WERI-Rb-1 (cell line): ENCODE measurements at regions not wholly inside any gene's neighbourhood (a gene's known extent, or its start where the extent isn't known, plus 50 kb on each side); places are given as distances from the start of the nearest gene placed in this dataset.

Experiments used
- DNase-seq: peaks from one replicate; pipeline ENCODE4 v3.0.0-alpha.2; 2020
- H3K27ac ChIP-seq: fragments of 250-450 bp; sonication (Bioruptor Pico); 2 replicates; pipeline ENCODE4 v1.5.1; 2020; ENCODE audit warnings: mild to moderate bottlenecking, moderate library complexity
- H3K27me3 ChIP-seq: fragments of 250-450 bp; sonication (Bioruptor Pico); 2 replicates; pipeline ENCODE4 v1.5.1; 2021; ENCODE audit warnings: mild to moderate bottlenecking, low read depth, moderate library complexity; ENCODE audit not compliant: insufficient read depth, severe bottlenecking
- H3K36me3 ChIP-seq: fragments of 250-450 bp; sonication (Bioruptor Pico); 2 replicates; pipeline ENCODE4 v1.5.1; 2020; ENCODE audit warnings: mild to moderate bottlenecking, moderate library complexity
- H3K4me3 ChIP-seq: 2 replicates; pipeline ENCODE4 v1.5.1; 2011; ENCODE audit warnings: low read depth, mild to moderate bottlenecking, control low read depth, low read length
- H3K9me3 ChIP-seq: fragments of 250-450 bp; sonication (Bioruptor Pico); 2 replicates; pipeline ENCODE4 v1.5.1; 2021; ENCODE audit warnings: mild to moderate bottlenecking, moderate library complexity; ENCODE audit not compliant: severe bottlenecking
- TF ChIP-seq, protein P1 (sequence below): IDR thresholded peaks from 2 replicates; pipeline ENCODE4 v1.5.1; 2011; ENCODE audit warnings: low read depth, mild to moderate bottlenecking, control low read depth, inconsistent platforms, low read length

DNA sequence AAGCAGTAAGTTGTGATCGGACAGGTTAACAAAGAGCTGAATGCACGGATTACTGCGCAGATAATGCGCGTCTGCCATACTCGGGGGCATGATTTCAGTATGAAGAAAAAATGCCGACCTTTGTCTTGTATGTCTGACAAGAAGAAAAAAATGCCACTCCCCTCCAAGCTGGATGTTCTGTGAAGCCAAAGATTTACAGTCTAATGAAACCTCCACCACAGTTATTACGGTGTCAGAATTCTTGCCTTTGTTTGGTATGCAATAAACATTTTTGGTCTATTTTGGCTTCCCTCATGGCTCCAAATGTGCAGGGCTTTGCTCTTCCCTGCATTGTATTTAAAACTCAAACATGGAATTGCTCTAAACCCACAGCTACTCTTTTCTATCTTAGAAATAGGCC is 72.2 kb upstream of the THUMPD2 start:
- no peak for DNase-seq
- no peaks in the 10 kb centered on the region for H3K27me3 ChIP-seq
- H3K27ac ChIP-seq = no peak overlapping the region
- TF ChIP-seq, protein P1, sequence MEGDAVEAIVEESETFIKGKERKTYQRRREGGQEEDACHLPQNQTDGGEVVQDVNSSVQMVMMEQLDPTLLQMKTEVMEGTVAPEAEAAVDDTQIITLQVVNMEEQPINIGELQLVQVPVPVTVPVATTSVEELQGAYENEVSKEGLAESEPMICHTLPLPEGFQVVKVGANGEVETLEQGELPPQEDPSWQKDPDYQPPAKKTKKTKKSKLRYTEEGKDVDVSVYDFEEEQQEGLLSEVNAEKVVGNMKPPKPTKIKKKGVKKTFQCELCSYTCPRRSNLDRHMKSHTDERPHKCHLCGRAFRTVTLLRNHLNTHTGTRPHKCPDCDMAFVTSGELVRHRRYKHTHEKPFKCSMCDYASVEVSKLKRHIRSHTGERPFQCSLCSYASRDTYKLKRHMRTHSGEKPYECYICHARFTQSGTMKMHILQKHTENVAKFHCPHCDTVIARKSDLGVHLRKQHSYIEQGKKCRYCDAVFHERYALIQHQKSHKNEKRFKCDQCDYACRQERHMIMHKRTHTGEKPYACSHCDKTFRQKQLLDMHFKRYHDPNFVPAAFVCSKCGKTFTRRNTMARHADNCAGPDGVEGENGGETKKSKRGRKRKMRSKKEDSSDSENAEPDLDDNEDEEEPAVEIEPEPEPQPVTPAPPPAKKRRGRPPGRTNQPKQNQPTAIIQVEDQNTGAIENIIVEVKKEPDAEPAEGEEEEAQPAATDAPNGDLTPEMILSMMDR = no peak
- H3K9me3 ChIP-seq = no peaks in the 10 kb centered on the region
- no peak overlapping the region for H3K4me3 ChIP-seq
- no peaks in the 10 kb centered on the region for H3K36me3 ChIP-seq

- no peaks in the 10 kb centered on the region for H3K27me3 ChIP-seq
- no peaks in the 10 kb centered on the region for H3K36me3 ChIP-seq
- H3K9me3 ChIP-seq = no peaks in the 10 kb centered on the region
- no peak overlapping the region for H3K27ac ChIP-seq
- TF ChIP-seq, protein P1 = no peak
- H3K4me3 ChIP-seq = no peak overlapping the region
- DNase-seq = no peak
These were observed 71.0 kb upstream of the THUMPD2 start for GRCh38 chr2:39849982-39850526.

DNA sequence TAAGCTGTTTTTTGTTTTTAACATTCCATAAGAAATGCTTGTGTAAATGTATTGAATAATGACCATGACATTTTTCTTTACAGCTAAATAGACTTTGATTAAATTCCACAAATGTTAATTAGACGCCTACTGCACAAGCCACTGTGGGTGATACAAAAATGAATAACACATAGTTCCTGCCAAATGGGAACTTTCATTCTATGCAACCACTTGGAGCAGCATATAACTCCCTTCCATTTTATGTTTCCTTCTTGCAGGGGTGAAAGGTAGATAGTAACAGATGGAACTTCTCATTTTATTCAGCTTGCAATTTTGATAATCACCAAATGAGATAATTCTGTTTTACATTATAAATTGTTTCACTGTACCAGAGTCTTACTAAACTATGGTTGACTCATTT is 70.0 kb upstream of the THUMPD2 start:
- Histone ChIP-seq H3K4me3 (no peak overlapping the region), H3K9me3 (peaks cover 7% of the 10 kb centered on the region), H3K36me3 (no peaks in the 10 kb centered on the region), H3K27me3 (no peaks in the 10 kb centered on the region), H3K27ac (no peak overlapping the region)
- DNase-seq = no peak
- TF ChIP-seq, protein P1 = no peak

DNA sequence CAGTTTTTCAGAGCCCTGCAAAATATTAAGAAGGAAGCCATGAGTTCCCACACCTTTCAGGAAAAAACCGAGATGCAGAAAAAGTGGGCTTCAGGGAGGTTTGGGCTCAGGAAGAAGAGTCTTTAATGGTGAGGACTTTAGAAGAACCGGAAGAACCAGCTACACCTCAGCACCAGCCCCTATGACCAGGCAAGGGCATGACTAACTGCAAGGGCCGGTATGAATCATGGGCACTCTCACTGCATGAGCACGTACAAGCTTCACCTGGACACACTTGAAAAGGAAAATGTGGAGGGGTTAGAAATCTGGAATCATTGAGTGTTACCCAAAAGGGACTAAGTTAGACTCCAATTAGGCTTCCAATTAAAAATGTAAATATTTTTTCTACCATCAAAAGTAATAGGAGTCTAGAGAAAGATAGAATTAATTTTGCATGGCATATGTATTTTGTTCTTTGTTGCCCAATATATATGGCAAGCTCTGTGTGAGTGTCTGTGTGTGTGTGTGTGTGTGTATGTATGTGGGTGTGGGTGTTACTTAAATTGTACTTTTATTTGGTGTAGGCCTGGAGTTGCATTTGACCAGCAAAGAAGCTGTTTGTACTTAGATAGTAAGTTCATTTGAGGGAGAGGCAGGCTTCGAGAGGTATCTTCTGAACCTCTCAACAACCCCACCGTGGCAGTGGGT is 66.5 kb upstream of the THUMPD2 start:
- Histone ChIP-seq H3K4me3 (no peak overlapping the region), H3K27ac (no peak overlapping the region), H3K27me3 (no peaks in the 10 kb centered on the region), H3K9me3 (peaks cover 7% of the 10 kb centered on the region), H3K36me3 (no peaks in the 10 kb centered on the region)
- DNase-seq = no peak
- TF ChIP-seq, protein P1 = no peak

GRCh38 chr2:39839261-39839848 is 60.3 kb upstream of the THUMPD2 start:
- peaks cover 6% of the 10 kb centered on the region for H3K9me3 ChIP-seq
- no peak overlapping the region for H3K27ac ChIP-seq
- H3K27me3 ChIP-seq = no peaks in the 10 kb centered on the region
- no peak overlapping the region for H3K4me3 ChIP-seq
- TF ChIP-seq, protein P1 = no peak
- no peaks in the 10 kb centered on the region for H3K36me3 ChIP-seq
- no peak for DNase-seq
